GM12872 (cell line): ENCODE measurements at regions not wholly inside any gene's neighbourhood (a gene's known extent, or its start where the extent isn't known, plus 50 kb on each side); places are given as distances from the start of the nearest gene placed in this dataset.

ENCODE experiments used
- CTCF ChIP-seq: IDR thresholded peaks from 3 replicates; pipeline ENCODE4 v1.5.1; 2011; ENCODE audit warnings: low read depth, mild to moderate bottlenecking, low read length, moderate library complexity; ENCODE audit not compliant: insufficient read depth

DNA sequence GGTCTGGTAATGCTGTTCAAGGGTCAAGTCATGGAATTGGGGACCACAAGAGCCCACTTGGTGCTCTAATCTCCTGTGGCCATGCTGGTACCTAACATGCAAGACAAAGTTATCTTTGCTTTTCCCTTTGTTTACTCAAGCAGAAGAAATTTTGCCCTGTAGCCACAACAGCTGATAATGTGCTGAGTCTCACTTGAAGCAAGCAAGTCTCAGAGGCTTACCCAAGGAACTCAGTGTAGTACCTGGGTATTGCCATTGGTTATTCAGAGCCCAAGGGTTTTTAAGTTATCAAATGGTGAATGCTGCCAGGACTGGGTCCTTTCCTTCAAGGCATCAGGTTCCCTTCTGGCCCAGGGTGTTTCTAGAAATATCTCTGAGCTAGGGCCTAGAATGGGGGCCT is 198.9 kb upstream of the RNPC3 start:
- no peak for TF ChIP-seq CTCF

DNA sequence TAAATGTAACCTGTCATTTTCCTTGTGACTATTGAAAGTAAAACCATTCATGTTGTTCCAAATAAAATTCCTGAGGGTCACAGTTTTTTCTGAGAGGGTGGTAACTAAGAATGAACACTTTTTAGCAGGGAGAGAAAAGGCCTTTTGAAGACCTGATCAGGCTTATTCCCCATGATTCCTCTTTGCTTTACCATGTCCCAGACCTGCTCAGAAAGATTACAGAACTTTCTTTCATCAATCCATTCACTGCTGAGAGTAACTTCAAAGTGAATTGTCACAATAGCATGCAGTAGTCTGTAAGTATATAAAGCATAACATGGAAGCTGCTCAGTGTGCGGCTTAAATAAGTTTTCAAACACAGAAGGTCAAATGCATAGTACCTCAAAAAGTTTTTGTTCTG is 201.5 kb upstream of the COL11A1 start:
- TF ChIP-seq CTCF = no peak

DNA sequence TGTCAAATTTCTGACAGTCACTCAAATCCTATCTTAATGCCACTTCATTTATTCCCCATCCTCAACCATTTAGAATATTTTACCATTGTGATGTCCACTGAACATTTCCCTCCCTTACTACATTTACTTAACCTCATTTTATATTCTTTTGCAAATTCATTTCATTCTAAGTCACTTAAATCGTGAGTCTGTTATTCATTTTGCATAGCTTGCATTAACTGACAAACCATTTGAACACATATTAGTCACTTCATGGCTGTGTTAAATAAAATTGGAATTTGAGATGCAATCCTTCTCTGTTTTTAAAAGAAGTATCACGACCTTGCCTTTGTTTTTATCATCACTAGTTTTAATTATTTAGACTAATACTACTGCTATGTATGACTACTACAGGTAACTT is 199.4 kb upstream of the COL11A1 start:
- TF ChIP-seq CTCF = no peak

DNA sequence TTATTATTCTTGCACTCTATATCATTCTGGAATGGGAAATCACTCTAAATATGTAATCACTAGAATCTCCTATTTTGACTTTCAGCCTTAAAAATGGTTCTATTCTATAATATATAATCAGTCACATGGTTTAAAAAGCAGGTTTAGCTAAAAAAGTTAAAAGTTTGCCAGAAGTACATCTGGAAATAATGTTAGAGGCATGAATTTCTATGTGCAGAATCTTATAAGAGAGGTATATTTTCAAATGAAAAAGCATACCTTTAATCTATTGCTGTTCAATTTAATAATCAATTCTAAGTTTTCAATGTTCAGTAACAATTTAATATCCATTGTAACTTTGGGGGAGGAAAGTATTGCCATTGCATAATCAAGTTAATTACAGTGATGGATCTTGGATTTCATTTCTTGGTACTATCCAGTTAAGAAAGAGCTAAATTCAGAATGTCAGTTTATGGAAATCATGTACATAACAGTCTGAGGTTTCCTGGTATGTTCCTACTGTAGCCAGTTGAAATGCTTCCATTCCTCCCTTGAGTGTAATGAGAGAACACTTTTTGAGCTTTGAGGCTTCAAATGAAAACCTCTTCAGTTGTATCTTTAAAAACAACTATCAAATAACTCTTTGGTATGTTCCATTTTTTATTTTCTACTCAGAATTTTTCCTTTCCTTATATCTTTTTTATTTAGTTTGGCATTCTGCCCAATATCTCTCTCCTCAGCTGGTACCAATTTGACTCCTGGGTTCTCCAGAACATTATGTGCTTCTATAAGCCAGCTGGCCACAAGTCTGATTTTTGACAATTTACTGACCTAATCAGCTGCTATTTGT is 175.7 kb upstream of the COL11A1 start:
- no peak for TF ChIP-seq CTCF

DNA sequence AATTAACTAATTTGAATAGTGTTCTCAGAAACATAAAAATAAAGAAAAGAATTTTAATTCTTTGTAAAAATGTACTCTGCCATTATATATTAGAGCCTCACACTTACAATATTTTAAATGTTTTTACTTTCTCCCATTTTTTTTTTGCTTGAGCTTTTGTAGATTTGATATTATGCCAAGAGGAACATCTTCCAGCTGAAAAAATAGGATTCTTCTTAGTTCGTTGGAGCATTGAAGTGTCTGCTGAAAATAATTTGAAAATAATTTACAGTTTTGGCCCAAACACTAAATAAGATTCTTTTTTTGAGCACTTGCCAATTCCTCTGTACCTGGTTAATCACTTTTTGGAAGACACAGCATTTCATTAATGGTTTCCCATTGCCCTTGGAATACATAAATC is 175.0 kb upstream of the COL11A1 start:
- TF ChIP-seq CTCF = no peak

DNA sequence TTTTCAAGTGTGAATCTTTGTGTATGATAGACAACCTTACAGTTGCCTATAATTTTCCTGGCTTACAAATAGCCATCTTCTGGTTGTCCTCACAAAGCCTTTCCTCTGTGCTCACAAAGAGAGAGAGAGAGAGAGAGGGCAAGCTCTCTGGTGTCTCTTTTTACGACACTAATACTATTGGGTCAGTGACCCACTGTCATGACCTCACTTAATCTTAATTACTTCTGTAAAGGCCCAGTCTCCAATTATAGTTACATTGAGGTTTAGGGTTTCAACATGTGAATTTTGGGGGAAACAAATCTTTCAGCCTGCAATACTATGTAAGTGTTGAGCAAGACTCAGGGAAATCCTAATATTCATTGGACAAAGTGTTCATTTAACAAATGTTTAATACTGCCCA is 167.4 kb upstream of the COL11A1 start:
- no peak for TF ChIP-seq CTCF

DNA sequence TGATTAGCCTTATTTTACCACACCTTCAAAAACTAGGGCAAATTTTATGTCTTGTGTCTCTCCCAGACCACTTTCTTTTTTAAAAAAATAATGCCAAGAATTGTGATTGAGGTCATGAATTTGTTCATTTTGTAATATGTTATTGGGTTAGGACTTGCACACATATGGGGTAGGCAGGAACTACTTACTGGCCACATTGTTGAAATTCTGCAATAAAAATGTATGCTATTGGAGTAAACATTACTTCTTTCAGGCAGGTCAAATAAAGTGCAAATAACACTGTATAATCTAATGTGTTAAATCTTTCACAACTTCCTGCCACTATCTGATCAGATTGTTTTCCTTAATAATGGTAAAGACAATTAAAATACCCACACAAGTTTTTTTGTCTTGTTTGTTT is 166.6 kb upstream of the COL11A1 start:
- no peak for TF ChIP-seq CTCF
